ENCODE measurements at regions not wholly inside any gene's neighbourhood (a gene's known extent, or its start where the extent isn't known, plus 50 kb on each side); places are given as distances from the start of the nearest gene placed in this dataset.

- no peak overlapping the region for H3K27ac ChIP-seq (ENCODE audit: low read length)
Observed at GRCh38 chr7:85457911-85458310, 271.1 kb upstream of the SEMA3D start.

DNA sequence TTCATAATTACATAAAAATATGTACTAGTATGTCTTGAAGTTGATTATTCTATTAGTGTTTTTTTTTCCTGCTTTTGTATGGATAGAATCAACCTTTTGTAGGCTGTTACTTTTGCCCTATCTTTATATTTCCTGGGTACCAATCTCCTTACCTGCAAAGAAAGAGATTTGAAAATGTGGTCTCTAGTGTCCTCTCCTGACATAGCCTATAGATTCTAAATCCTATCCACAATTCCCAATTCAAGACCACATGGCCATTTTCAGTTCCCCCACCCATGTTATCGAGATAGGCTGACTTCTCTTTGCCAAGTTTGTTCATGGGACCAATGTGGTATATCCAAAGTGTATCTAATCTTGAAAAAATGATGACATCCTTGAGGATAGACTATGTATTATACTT is 269.4 kb upstream of the SEMA3D start:
- Histone ChIP-seq H3K27ac (ENCODE audit: low read length) (no peak overlapping the region), H3K27me3 (ENCODE audit: control insufficient read depth, insufficient read depth, low read length) (no peaks in the 10 kb centered on the region), H3K4me1 (ENCODE audit: control insufficient read depth, insufficient read depth, low read length) (no peaks in the 10 kb centered on the region), H3K9me3 (replicated peaks; ENCODE audit: control insufficient read depth, low read depth, low read length) (no peaks in the 10 kb centered on the region), H3K4me3 (ENCODE audit: low read length) (no peak overlapping the region), H3K36me3 (ENCODE audit: control insufficient read depth, insufficient read depth, low read length) (no peaks in the 10 kb centered on the region)
- no peak for DNase-seq
- WGBS (ENCODE audit: insufficient coverage), result no CpG with 5 or more reads among the region's 1 CpG

More at GRCh38 chr7:85457911-85458310, 271.1 kb upstream of the SEMA3D start:
- H3K4me3 ChIP-seq (ENCODE audit: low read length), result no peak overlapping the region
- no peaks in the 10 kb centered on the region for H3K9me3 ChIP-seq (replicated peaks; ENCODE audit: control insufficient read depth, low read depth, low read length)
- no peaks in the 10 kb centered on the region for H3K4me1 ChIP-seq (ENCODE audit: control insufficient read depth, insufficient read depth, low read length)
- DNase-seq, result no peak
- no peaks in the 10 kb centered on the region for H3K36me3 ChIP-seq (ENCODE audit: control insufficient read depth, insufficient read depth, low read length)
- H3K27me3 ChIP-seq (ENCODE audit: control insufficient read depth, insufficient read depth, low read length), result no peaks in the 10 kb centered on the region
- WGBS (ENCODE audit: insufficient coverage), result 60% methylated on average over 1 of the region's 4 CpGs

DNA sequence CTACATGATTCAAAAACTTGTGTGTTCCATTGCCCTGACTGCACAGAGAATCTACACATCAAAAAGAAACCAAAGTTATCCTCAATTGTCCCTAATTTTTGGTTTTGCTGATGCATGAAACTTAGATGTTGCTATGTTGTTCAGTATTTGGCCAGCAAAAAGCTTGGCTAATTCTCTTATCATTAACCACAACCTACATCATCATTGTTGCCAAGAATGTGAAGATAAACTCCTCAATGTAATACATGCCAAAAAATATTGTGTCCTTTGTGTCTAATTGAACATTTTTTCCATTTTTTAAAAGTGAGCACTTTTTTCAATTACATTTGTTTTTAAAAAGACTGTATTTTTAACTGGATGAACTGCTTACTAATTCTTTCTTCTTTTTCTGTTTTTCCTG is 268.0 kb upstream of the SEMA3D start:
- no peaks in the 10 kb centered on the region for H3K36me3 ChIP-seq (ENCODE audit: control insufficient read depth, insufficient read depth, low read length)
- no peak overlapping the region for H3K27ac ChIP-seq (ENCODE audit: low read length)
- no peak overlapping the region for H3K4me3 ChIP-seq (ENCODE audit: low read length)
- no peaks in the 10 kb centered on the region for H3K4me1 ChIP-seq (ENCODE audit: control insufficient read depth, insufficient read depth, low read length)
- DNase-seq, result no peak
- no peaks in the 10 kb centered on the region for H3K27me3 ChIP-seq (ENCODE audit: control insufficient read depth, insufficient read depth, low read length)
- no peaks in the 10 kb centered on the region for H3K9me3 ChIP-seq (replicated peaks; ENCODE audit: control insufficient read depth, low read depth, low read length)

GRCh38 chr7:85452674-85453073 is 265.8 kb upstream of the SEMA3D start:
- no peaks in the 10 kb centered on the region for H3K9me3 ChIP-seq (replicated peaks; ENCODE audit: control insufficient read depth, low read depth, low read length)
- no peaks in the 10 kb centered on the region for H3K36me3 ChIP-seq (ENCODE audit: control insufficient read depth, insufficient read depth, low read length)
- H3K27ac ChIP-seq (ENCODE audit: low read length), result no peak overlapping the region
- H3K27me3 ChIP-seq (ENCODE audit: control insufficient read depth, insufficient read depth, low read length), result no peaks in the 10 kb centered on the region
- no peaks in the 10 kb centered on the region for H3K4me1 ChIP-seq (ENCODE audit: control insufficient read depth, insufficient read depth, low read length)
- no peak for DNase-seq
- H3K4me3 ChIP-seq (ENCODE audit: low read length), result no peak overlapping the region

DNA sequence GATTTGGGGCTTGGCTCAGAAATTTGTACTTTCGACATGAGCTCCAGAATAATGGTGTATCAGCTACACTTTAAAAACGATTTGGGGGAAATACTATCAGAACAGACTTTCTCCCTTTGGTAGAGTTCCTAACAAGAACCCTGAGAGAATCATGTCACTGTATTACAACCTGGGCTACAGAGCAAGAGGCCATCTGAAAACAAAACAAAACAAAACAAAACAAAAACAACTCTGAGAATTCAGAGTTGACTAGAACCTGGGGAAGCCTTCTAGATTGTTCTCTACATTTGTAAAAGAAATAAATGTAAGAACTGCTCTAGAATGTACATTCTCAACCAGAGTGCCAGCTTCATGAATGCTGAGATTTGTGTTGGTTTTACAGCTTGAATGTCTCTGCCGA is 262.6 kb upstream of the SEMA3D start:
- Histone ChIP-seq H3K4me1 (ENCODE audit: control insufficient read depth, insufficient read depth, low read length) (no peaks in the 10 kb centered on the region), H3K9me3 (replicated peaks; ENCODE audit: control insufficient read depth, low read depth, low read length) (no peaks in the 10 kb centered on the region), H3K27ac (ENCODE audit: low read length) (no peak overlapping the region), H3K27me3 (ENCODE audit: control insufficient read depth, insufficient read depth, low read length) (no peaks in the 10 kb centered on the region), H3K4me3 (ENCODE audit: low read length) (no peak overlapping the region), H3K36me3 (ENCODE audit: control insufficient read depth, insufficient read depth, low read length) (no peaks in the 10 kb centered on the region)
- WGBS (ENCODE audit: insufficient coverage), result no CpG with 5 or more reads among the region's 3 CpGs
- DNase-seq, result no peak

DNA sequence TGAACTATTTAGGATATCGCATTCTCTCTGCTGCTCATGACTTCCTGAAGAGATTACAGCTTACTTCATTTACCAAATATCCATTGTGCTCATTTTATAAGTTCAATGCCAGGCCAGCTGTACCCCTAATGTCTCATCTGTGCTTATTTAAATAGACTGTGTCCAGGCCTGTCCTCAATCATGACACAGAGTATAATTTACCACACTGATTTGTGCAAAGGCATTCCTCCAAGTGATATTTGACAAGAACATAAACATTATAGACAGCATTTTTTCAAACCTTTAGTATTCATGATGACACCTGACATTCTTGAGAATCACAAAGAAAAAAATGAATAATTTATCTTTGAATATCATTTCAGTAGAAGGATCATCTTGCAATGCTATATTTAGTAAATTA is 260.1 kb upstream of the SEMA3D start:
- 90% methylated on average over 1 of the region's 1 CpG for WGBS (ENCODE audit: insufficient coverage)

GRCh38 chr7:85426487-85426960 is 239.7 kb upstream of the SEMA3D start:
- Histone ChIP-seq H3K36me3 (ENCODE audit: control insufficient read depth, insufficient read depth, low read length) (no peaks in the 10 kb centered on the region), H3K27ac (ENCODE audit: low read length) (no peak overlapping the region), H3K9me3 (replicated peaks; ENCODE audit: control insufficient read depth, low read depth, low read length) (no peaks in the 10 kb centered on the region), H3K27me3 (ENCODE audit: control insufficient read depth, insufficient read depth, low read length) (no peaks in the 10 kb centered on the region), H3K4me1 (ENCODE audit: control insufficient read depth, insufficient read depth, low read length) (no peaks in the 10 kb centered on the region), H3K4me3 (ENCODE audit: low read length) (no peak overlapping the region)
- 71% methylated on average over 1 of the region's 2 CpGs for WGBS (ENCODE audit: insufficient coverage)
- DNase-seq, result no peak

More for the DNA sequence above, 260.1 kb upstream of the SEMA3D start:
- Histone ChIP-seq H3K4me1 (ENCODE audit: control insufficient read depth, insufficient read depth, low read length) (no peaks in the 10 kb centered on the region), H3K9me3 (replicated peaks; ENCODE audit: control insufficient read depth, low read depth, low read length) (no peaks in the 10 kb centered on the region), H3K4me3 (ENCODE audit: low read length) (no peak overlapping the region), H3K27me3 (ENCODE audit: control insufficient read depth, insufficient read depth, low read length) (no peaks in the 10 kb centered on the region), H3K27ac (ENCODE audit: low read length) (no peak overlapping the region), H3K36me3 (ENCODE audit: control insufficient read depth, insufficient read depth, low read length) (no peaks in the 10 kb centered on the region)
- DNase-seq, result no peak

DNA sequence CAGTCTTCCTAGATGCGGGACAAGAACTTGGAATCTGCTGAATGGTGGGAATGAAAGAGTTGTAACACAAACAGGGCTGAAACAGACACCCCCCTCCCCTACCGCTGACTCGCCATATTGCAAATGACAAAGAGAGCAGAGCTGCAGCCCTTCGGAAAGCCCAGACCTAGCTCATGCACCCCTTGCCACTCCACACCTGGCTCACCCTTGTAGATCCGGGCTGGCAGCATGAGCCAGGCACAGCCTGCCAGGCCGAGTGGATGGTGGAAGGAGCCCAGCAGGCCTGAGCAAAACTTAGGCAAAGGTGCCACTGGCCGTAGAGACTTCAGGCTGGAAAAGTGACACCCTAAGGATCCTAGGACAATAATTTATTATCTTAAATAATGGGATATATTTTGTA is 237.4 kb upstream of the SEMA3D start:
- Histone ChIP-seq H3K27ac (ENCODE audit: low read length) (no peak overlapping the region), H3K4me3 (ENCODE audit: low read length) (no peak overlapping the region), H3K36me3 (ENCODE audit: control insufficient read depth, insufficient read depth, low read length) (no peaks in the 10 kb centered on the region), H3K4me1 (ENCODE audit: control insufficient read depth, insufficient read depth, low read length) (no peaks in the 10 kb centered on the region), H3K9me3 (replicated peaks; ENCODE audit: control insufficient read depth, low read depth, low read length) (no peaks in the 10 kb centered on the region), H3K27me3 (ENCODE audit: control insufficient read depth, insufficient read depth, low read length) (no peaks in the 10 kb centered on the region)
- WGBS (ENCODE audit: insufficient coverage), result 80% methylated on average over 1 of the region's 7 CpGs
- DNase-seq, result no peak

- Histone ChIP-seq H3K36me3 (ENCODE audit: control insufficient read depth, insufficient read depth, low read length) (no peaks in the 10 kb centered on the region), H3K9me3 (replicated peaks; ENCODE audit: control insufficient read depth, low read depth, low read length) (no peaks in the 10 kb centered on the region), H3K27me3 (ENCODE audit: control insufficient read depth, insufficient read depth, low read length) (no peaks in the 10 kb centered on the region), H3K4me3 (ENCODE audit: low read length) (no peak overlapping the region), H3K4me1 (ENCODE audit: control insufficient read depth, insufficient read depth, low read length) (no peaks in the 10 kb centered on the region), H3K27ac (ENCODE audit: low read length) (no peak overlapping the region)
- no peak for DNase-seq
- 94% methylated on average over 18 of the region's 21 CpGs for WGBS (ENCODE audit: insufficient coverage)
Observed at GRCh38 chr7:85423209-85423895, 236.5 kb upstream of the SEMA3D start.

DNA sequence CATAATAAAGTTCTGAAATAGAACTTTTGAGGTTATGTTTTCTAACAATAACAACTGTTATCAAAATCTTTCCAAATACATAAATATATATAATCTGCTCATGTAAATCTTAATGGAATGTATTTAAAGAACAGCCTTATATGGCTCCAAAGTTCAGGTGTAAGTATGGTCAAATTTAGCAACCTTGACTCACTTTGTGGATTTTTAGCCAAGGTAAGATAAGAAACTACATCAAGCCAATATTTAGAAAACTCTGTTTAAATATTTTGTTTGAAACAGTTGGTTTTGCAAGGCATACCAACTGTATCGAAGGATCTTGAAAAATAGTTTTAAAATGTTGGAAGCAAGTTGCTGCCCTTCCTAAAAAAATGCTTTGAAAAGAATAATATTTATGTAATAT is 228.9 kb upstream of the SEMA3D start:
- no CpG with 5 or more reads among the region's 1 CpG for WGBS (ENCODE audit: insufficient coverage)
- no peak for DNase-seq
- Histone ChIP-seq H3K9me3 (replicated peaks; ENCODE audit: control insufficient read depth, low read depth, low read length) (no peaks in the 10 kb centered on the region), H3K27me3 (ENCODE audit: control insufficient read depth, insufficient read depth, low read length) (no peaks in the 10 kb centered on the region), H3K36me3 (ENCODE audit: control insufficient read depth, insufficient read depth, low read length) (no peaks in the 10 kb centered on the region), H3K4me1 (ENCODE audit: control insufficient read depth, insufficient read depth, low read length) (no peaks in the 10 kb centered on the region), H3K27ac (ENCODE audit: low read length) (no peak overlapping the region), H3K4me3 (ENCODE audit: low read length) (no peak overlapping the region)

GRCh38 chr7:85413718-85414117 is 226.9 kb upstream of the SEMA3D start:
- Histone ChIP-seq H3K9me3 (replicated peaks; ENCODE audit: control insufficient read depth, low read depth, low read length) (no peaks in the 10 kb centered on the region), H3K4me3 (ENCODE audit: low read length) (no peak overlapping the region), H3K4me1 (ENCODE audit: control insufficient read depth, insufficient read depth, low read length) (no peaks in the 10 kb centered on the region), H3K36me3 (ENCODE audit: control insufficient read depth, insufficient read depth, low read length) (no peaks in the 10 kb centered on the region), H3K27me3 (ENCODE audit: control insufficient read depth, insufficient read depth, low read length) (no peaks in the 10 kb centered on the region), H3K27ac (ENCODE audit: low read length) (no peak overlapping the region)
- DNase-seq, result no peak
- 76% methylated on average over 4 of the region's 6 CpGs for WGBS (ENCODE audit: insufficient coverage)

All from muscle of leg (tissue), 3 donors.